BJ (cell line): ENCODE measurements at regions not wholly inside any gene's neighbourhood (a gene's known extent, or its start where the extent isn't known, plus 50 kb on each side); places are given as distances from the start of the nearest gene placed in this dataset.

ENCODE experiments used
- CTCF ChIA-PET: fragments of 350-600 bp; formaldehyde crosslinking; extraction: SDS; loops from one replicate; lab custom pipeline; 2021; ENCODE audit warnings: antibody characterized with exemption, inconsistent platforms; lab: Yijun Ruan, JAX
- POLR2A ChIA-PET: fragments of 300-600 bp; sonication (Branson Sonifier 250); formaldehyde crosslinking; extraction: SDS; loops from one replicate; lab custom pipeline; 2021; ENCODE audit warnings: antibody characterized with exemption; lab: Charles Lee
- DNase-seq: peaks from one replicate; pipeline ENCODE4 v3.0.0-alpha.2; 2011; ENCODE audit warnings: low read depth
- H3K27me3 ChIP-seq: 2 replicates; pipeline ENCODE4 v1.6.0; 2011; ENCODE audit warnings: low read length; ENCODE audit not compliant: control insufficient read depth, insufficient read depth
- H3K36me3 ChIP-seq: 2 replicates; pipeline ENCODE4 v1.5.1; 2011; ENCODE audit warnings: low read length; ENCODE audit not compliant: control insufficient read depth, insufficient read depth
- H3K4me3 ChIP-seq: 2 replicates; pipeline ENCODE4 v1.5.1; 2011; ENCODE audit warnings: low read depth, mild to moderate bottlenecking, control low read depth, low read length
- CTCF ChIP-seq: IDR thresholded peaks from 2 replicates; pipeline ENCODE4 v1.5.1; 2011; ENCODE audit warnings: low read depth, mild to moderate bottlenecking, control low read depth, inconsistent platforms, low read length, moderate library complexity; ENCODE audit not compliant: insufficient read depth

- no peak overlapping the region for H3K4me3 ChIP-seq
- no peak for DNase-seq
- TF ChIP-seq CTCF, result no peak
- ChIA-PET POLR2A (no interaction called here), CTCF (no interaction called here)
- no peaks in the 10 kb centered on the region for H3K27me3 ChIP-seq
- no peaks in the 10 kb centered on the region for H3K36me3 ChIP-seq
These were observed 361.0 kb upstream of the CDH6 start for GRCh38 chr5:30832519-30832918.

GRCh38 chr5:30831605-30832004 lies 361.9 kb upstream of the CDH6 start:
- POLR2A ChIA-PET, result no interaction called here
- no peaks in the 10 kb centered on the region for H3K36me3 ChIP-seq
- H3K27me3 ChIP-seq, result no peaks in the 10 kb centered on the region
- DNase-seq, result no peak
- TF ChIP-seq CTCF, result no peak
- CTCF ChIA-PET, result interaction anchor here (0.9 kb wide), 1 partner anchor 9 kb away, joined by 3 read pairs; no protein-coding TSS in a partner anchor
- no peak overlapping the region for H3K4me3 ChIP-seq

GRCh38 chr5:30831123-30831522 lies 362.4 kb upstream of the CDH6 start:
- POLR2A ChIA-PET, result no interaction called here
- CTCF ChIA-PET, result no interaction called here
- Histone ChIP-seq H3K36me3 (no peaks in the 10 kb centered on the region), H3K4me3 (no peak overlapping the region), H3K27me3 (no peaks in the 10 kb centered on the region)
- TF ChIP-seq CTCF, result no peak
- no peak for DNase-seq

- no peaks in the 10 kb centered on the region for H3K36me3 ChIP-seq
- ChIA-PET CTCF (no interaction called here), POLR2A (no interaction called here)
- H3K4me3 ChIP-seq, result no peak overlapping the region
- TF ChIP-seq CTCF, result no peak
- DNase-seq, result no peak
- no peaks in the 10 kb centered on the region for H3K27me3 ChIP-seq
These were observed 382.2 kb upstream of the CDH6 start for GRCh38 chr5:30811298-30811697.

- Histone ChIP-seq H3K36me3 (no peaks in the 10 kb centered on the region), H3K4me3 (no peak overlapping the region), H3K27me3 (no peaks in the 10 kb centered on the region)
- ChIA-PET CTCF (no interaction called here), POLR2A (no interaction called here)
- no peak for TF ChIP-seq CTCF
- DNase-seq, result no peak
These were observed 383.6 kb upstream of the CDH6 start for GRCh38 chr5:30809933-30810332.
